KMS-11 (cell line): ENCODE measurements at regions not wholly inside any gene's neighbourhood (a gene's known extent, or its start where the extent isn't known, plus 50 kb on each side); places are given as distances from the start of the nearest gene placed in this dataset.

ENCODE experiments used
- H2AFZ ChIP-seq: fragments of 200-600 bp; sonication (generic); 2 replicates; pipeline ENCODE4 v1.6.1; 2016; ENCODE audit warnings: antibody characterized with exemption, mixed run types, low read depth
- H3K27ac ChIP-seq: fragments of 200-600 bp; sonication (generic); 2 replicates; pipeline ENCODE4 v1.6.1; 2016; ENCODE audit warnings: mild to moderate bottlenecking, mixed run types
- H3K27me3 ChIP-seq: fragments of 200-600 bp; sonication (generic); 2 replicates; pipeline ENCODE4 v1.6.1; 2017; ENCODE audit warnings: mild to moderate bottlenecking, low read depth, mixed run types, moderate library complexity; ENCODE audit not compliant: insufficient read depth
- H3K36me3 ChIP-seq: fragments of 200-600 bp; sonication (generic); 2 replicates; pipeline ENCODE4 v1.6.1; 2017; ENCODE audit warnings: mild to moderate bottlenecking, mixed run types; ENCODE audit not compliant: insufficient read depth
- H3K4me1 ChIP-seq: fragments of 200-600 bp; sonication (generic); 2 replicates; pipeline ENCODE4 v1.6.1; 2016; ENCODE audit warnings: mild to moderate bottlenecking, low read depth, mixed run types; ENCODE audit not compliant: poor library complexity, severe bottlenecking
- H3K4me2 ChIP-seq: fragments of 200-600 bp; sonication (generic); 2 replicates; pipeline ENCODE4 v1.7.0; 2016; ENCODE audit warnings: mild to moderate bottlenecking, mixed run types
- H3K4me3 ChIP-seq: fragments of 200-600 bp; sonication (generic); IDR thresholded peaks from 2 replicates; pipeline ENCODE4 v1.6.1; 2017; ENCODE audit warnings: low read depth, low read length, mixed read lengths; ENCODE audit not compliant: insufficient read depth
- H3K79me2 ChIP-seq: fragments of 200-600 bp; sonication (generic); 2 replicates; pipeline ENCODE4 v1.6.1; 2016; ENCODE audit warnings: low read depth, mixed run types; ENCODE audit not compliant: insufficient read depth
- H3K9ac ChIP-seq: fragments of 200-600 bp; sonication (generic); 2 replicates; pipeline ENCODE4 v1.6.1; 2016; ENCODE audit warnings: mild to moderate bottlenecking, mixed run types
- H4K20me1 ChIP-seq: fragments of 200-600 bp; sonication (generic); 2 replicates; pipeline ENCODE4 v1.6.1; 2016; ENCODE audit warnings: mild to moderate bottlenecking, mixed run types; ENCODE audit not compliant: insufficient read depth
- TF ChIP-seq, protein P1 (sequence below): fragments of 200-600 bp; sonication (generic); conservative IDR thresholded peaks from 2 replicates; pipeline ENCODE4 v1.6.1; 2017; ENCODE audit warnings: low read depth, mild to moderate bottlenecking, antibody characterized with exemption, low read length, moderate library complexity, mixed read lengths

DNA sequence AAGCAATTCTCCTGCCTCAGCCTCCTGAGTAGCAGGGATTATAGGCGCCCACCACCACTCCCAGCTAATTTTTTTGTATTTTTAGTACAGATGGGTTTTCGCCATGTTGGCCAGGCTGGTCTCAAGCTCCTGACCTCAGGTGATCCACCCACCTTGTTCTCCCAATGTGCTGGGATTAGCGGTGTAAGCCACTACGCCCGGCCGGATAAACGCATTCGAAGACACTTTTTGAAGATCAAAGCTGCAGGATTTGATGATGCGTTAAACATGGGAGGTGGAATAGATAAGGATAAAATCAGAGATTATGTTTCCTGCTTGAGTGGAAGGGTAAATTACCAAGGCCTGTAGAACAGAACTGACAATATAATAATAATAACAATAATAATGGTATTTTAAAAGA lies 389.4 kb upstream of the POU3F1 start:
- H3K79me2 ChIP-seq: no peaks in the 10 kb centered on the region
- no peak overlapping the region for H3K27ac ChIP-seq
- no peaks in the 10 kb centered on the region for H3K27me3 ChIP-seq
- H3K4me2 ChIP-seq: no peak overlapping the region
- TF ChIP-seq, protein P1, sequence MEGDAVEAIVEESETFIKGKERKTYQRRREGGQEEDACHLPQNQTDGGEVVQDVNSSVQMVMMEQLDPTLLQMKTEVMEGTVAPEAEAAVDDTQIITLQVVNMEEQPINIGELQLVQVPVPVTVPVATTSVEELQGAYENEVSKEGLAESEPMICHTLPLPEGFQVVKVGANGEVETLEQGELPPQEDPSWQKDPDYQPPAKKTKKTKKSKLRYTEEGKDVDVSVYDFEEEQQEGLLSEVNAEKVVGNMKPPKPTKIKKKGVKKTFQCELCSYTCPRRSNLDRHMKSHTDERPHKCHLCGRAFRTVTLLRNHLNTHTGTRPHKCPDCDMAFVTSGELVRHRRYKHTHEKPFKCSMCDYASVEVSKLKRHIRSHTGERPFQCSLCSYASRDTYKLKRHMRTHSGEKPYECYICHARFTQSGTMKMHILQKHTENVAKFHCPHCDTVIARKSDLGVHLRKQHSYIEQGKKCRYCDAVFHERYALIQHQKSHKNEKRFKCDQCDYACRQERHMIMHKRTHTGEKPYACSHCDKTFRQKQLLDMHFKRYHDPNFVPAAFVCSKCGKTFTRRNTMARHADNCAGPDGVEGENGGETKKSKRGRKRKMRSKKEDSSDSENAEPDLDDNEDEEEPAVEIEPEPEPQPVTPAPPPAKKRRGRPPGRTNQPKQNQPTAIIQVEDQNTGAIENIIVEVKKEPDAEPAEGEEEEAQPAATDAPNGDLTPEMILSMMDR: no peak
- H4K20me1 ChIP-seq: no peaks in the 10 kb centered on the region
- no peak overlapping the region for H3K9ac ChIP-seq
- no peaks in the 10 kb centered on the region for H3K4me1 ChIP-seq
- no peak overlapping the region for H2AFZ ChIP-seq
- H3K36me3 ChIP-seq: no peaks in the 10 kb centered on the region
- H3K4me3 ChIP-seq: no peak overlapping the region

DNA sequence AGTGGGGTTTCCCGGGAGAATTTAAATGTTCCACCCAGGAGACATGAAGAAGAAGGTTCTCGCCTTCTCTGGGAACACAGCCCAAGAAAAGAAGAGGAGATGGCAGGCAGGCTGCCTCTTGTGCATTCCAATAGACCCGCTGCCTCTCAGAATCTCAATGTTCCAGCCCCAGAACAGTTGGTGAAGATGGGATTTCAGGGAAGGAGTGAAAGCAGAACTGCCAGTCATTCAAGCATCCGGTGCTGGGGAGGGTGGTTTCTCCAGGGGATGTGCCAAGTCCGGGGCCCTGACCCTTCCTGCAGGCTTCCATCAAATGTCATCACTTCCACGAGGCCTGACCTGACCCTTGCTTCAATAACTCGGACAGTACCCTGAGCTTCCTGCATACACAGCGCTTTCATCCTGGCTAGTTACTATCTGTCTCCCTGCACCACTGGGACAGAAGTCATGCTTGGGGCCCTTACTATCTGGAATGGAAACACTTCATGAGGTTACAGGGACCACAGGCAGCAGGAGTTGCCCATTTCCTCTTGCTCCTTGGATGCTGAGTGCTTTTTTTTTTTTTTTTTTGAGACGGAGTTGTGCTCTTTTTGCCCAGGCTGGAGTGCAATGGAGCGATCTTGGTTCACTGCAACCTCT lies 386.6 kb upstream of the POU3F1 start:
- TF ChIP-seq, protein P1: no peak
- no peaks in the 10 kb centered on the region for H3K27me3 ChIP-seq

DNA sequence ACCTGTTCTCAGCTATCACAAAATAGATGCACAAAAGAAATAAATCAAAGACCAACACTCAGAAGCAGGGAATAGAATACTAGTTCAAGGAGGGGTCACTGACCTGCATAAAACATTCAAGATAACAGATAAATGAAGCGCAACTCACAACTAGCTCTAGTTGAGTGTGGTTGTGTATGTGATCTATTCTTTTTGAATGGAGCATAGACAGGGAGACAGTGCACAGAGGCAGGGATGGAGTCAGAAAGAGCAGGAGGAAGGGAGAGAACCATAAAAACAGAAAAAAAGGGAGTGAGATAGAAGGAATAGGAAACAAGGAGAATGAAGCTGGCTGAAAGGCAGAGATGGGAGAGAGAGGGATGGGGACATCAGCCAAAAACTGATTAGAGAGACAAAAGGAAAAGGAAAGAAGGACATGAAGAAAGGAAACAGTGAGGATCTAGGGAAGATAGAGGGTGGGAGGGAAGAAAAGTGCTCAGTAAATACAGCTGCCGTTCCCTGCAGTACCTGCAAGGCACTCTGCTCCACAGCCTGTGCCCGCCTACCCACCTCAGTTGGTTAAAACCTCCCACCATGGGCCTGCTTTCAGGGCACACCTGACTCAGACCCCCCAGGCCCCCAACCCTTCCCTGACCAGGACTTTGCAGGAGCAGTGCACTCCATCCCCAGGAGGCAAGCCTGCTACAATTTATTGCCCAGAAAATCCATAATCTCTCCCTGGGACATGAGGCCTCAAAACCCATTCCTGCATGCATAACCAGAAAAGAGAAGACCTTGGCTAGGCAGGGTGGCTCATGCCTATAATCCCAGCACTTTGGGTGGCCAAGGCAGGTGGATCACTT lies 385.2 kb upstream of the POU3F1 start:
- no peak overlapping the region for H3K4me2 ChIP-seq
- no peaks in the 10 kb centered on the region for H3K4me1 ChIP-seq
- TF ChIP-seq, protein P1: no peak
- no peaks in the 10 kb centered on the region for H3K27me3 ChIP-seq
- H3K36me3 ChIP-seq: no peaks in the 10 kb centered on the region
- no peaks in the 10 kb centered on the region for H3K79me2 ChIP-seq
- H3K4me3 ChIP-seq: no peak overlapping the region
- H4K20me1 ChIP-seq: no peaks in the 10 kb centered on the region
- H3K9ac ChIP-seq: no peak overlapping the region
- H2AFZ ChIP-seq: no peak overlapping the region
- H3K27ac ChIP-seq: no peak overlapping the region

More for the DNA sequence above, 386.6 kb upstream of the POU3F1 start:
- Histone ChIP-seq H3K4me2 (no peak overlapping the region), H3K4me1 (no peaks in the 10 kb centered on the region), H2AFZ (no peak overlapping the region), H3K4me3 (no peak overlapping the region), H3K9ac (no peak overlapping the region), H3K36me3 (no peaks in the 10 kb centered on the region), H3K27ac (no peak overlapping the region), H4K20me1 (no peaks in the 10 kb centered on the region), H3K79me2 (no peaks in the 10 kb centered on the region)

DNA sequence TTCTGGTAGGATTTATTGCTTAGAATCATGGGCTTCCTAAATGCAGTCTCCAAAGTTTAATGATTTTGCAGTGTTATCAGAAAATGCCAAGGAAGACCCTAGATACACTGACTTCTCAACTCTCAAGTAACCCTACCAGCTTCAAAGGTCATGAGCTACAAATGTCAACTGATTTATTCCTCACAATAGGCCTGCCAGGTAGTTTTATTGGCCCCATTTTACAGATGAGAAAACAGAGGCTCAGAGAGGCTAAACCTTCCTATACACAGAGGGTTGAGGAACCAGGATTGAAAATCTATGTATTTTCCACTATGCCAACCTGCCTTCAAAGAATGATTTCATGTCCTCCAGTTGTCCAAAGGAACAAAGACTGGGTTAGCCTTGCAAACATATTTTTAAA lies 384.4 kb upstream of the POU3F1 start:
- H3K4me2 ChIP-seq: no peak overlapping the region

More for the DNA sequence above, 384.4 kb upstream of the POU3F1 start:
- Histone ChIP-seq H3K27me3 (no peaks in the 10 kb centered on the region), H3K36me3 (no peaks in the 10 kb centered on the region), H3K4me1 (no peaks in the 10 kb centered on the region), H3K4me3 (no peak overlapping the region), H3K9ac (no peak overlapping the region), H4K20me1 (no peaks in the 10 kb centered on the region), H3K27ac (no peak overlapping the region), H3K79me2 (no peaks in the 10 kb centered on the region), H2AFZ (no peak overlapping the region)
- TF ChIP-seq, protein P1: no peak
